Hematopoietic multipotent progenitor cell treated with erythropoietin and hydrocortisone succinate and interleukin-3 and kit ligand, for 8 days (in vitro differentiated cells): ENCODE measurements at regions not wholly inside any gene's neighbourhood (a gene's known extent, or its start where the extent isn't known, plus 50 kb on each side); places are given as distances from the start of the nearest gene placed in this dataset.

ENCODE experiments used
- DNase-seq: peaks from one replicate; pipeline ENCODE4 v3.0.0-alpha.2; 2015

DNA sequence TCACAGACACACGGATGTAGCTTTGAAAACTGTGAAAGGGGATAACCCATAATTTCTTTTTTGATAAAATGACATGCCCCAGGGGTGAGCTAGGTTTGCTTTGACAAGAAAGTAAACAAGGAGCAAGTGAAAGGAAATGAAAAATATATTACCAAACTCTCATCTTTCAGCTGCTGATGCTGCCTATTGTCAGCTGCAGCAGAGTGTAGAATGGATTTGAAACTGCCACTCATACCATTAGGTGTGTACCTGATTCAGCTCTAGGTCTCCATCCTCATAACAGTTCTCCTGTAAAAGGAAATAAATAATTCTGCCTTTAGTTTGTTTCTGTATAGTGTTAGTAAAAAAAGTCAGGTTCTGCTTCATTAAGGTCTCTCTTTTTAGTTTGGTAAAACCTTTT, 415.1 kb upstream of the MARCKS start:
- DNase-seq: no peak

DNA sequence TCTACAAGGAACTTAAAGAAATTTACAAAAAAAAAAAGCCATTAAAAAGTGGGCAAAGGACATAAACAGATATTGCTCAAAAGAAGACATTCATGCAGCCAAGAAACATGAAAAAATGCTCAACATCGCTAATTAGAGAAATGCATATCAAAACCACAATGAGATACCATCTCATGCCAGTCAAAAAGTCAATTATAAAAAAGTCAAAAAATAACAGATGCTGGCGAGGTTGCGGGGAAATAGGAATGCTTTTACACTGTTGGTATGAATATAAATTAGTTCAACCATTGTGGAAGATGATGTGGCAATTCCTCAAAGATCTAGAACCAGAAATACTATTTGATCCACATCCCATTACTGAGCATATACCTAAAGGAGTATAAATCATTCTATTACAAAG, 411.9 kb upstream of the MARCKS start:
- DNase-seq: no peak

DNA sequence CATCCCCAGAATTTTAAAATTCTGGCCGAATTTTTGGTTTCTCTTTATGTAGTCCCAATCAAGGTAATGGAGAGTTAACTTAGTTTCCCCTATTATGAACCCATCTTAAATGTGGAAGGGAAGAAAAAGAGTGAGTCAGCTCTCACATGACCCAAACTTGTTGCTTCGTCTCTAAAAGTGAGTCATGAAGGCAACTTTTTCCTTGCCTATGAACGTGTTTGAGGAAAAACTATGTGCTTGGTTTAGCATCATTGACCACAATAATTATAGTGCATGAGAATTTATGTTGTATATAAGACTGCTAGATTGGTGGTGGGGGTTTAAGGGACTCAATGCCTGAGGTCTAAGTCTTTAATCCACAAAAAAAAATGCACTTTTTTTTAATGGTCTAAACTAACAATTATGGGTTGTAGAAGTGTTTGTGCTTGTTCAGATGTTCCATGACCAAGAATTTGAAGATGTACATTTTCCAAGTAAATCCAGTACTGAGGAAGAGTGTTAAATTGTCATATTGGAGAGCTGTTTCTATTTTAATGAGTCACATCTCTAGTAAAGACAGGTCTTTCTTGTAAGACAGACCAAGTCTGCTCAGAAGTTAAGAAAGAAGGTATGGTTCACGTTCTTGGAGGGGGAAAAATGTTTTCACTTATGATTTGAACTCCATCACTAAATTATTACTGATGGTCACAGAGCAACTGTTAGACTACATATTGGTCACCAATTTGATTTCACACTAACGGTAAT, 409.9 kb upstream of the MARCKS start:
- no peak for DNase-seq

DNA sequence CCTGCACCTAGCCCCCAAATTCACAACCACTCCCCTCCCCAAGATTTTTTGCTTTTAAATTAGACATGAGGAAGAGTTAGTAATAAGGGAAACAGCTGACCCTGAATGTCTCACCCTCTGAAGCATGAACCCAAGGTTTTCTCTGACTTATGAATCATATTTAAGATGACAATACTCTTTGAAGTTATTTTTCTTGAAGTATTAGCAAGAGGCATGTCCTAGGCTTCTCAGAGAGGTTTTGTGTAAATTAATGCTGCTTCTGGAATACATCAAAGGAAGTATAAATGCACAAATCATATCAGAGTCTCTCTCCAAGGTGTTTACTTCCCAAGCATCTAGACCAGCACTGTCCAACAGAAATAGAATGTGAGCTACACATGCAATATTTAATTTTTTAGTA, 408.1 kb upstream of the MARCKS start:
- no peak for DNase-seq

DNA sequence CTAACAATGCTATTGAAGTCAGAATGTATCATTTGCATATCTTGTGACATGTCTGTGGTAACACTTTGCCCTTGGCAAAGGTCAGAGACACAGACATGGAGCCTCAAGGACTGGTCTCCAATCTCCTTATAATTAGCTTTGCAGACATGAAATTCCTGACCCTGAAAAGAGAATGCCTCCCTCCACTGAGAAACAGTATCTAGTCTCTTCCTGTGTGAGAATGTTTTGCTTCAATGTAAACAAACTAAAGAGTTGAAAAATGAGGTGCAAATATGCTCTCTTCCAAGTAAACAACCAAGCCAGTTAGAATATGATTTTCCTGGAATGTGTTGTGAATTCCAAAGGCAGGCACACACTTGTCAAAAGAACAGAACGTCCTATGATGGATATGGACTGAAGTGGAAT, 407.1 kb upstream of the MARCKS start:
- no peak for DNase-seq

DNA sequence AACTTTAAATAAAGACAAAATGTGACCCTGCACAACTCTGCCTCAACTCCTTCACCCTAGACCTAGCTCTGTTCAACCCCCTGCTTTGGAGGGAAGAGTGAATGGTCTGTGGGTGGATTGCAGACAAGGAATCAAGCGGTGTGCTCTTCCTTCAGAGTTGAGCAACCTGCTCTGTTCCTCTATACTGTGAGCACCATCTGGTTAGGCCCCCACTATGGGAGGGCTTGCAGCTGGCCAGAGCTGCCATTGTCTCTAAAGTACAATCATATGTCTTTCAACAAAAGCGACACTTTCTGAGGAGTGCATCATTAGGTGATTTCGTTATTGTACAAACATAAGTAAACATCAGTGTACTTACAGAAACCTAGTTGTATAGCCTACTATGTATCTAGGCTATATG, 406.1 kb upstream of the MARCKS start:
- DNase-seq: no peak

DNA sequence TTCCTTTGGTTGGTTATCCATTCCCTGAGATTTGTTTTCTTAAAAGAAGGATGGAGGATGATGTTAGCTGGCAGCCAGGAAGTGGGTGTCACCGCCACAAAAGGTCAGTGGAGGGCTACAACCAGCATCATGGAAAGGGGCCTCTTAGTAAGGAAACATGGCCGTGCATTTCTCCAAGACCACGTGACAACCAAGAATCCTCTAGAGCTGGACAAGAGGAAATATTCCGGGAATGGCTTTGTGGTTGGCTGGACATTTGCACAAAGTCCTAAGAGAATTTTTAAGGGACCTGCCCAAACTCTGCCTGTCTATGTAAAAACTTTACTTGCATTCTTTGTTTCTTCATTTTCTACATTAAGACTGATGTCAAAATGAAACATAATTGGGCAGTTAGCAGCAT, 399.9 kb upstream of the MARCKS start:
- no peak for DNase-seq

DNA sequence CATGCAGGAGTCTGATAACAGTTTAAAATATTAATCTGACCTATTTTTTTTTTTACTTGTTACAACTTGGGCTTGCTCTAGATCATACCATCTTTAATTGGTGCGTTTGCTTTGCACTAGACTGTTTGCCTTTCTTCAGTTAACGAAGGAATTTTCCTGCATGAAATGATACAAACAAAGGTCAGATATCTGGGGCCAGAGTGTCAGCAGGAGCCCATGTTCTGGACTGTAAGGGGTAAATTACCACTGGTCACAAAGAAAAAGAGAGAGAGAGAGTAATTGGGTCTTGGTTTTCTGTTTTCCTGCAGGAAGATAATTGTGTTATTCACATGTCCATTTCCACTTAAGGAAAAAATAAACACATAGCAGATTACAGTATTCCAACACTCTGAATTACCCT, 399.4 kb upstream of the MARCKS start:
- DNase-seq: no peak

DNA sequence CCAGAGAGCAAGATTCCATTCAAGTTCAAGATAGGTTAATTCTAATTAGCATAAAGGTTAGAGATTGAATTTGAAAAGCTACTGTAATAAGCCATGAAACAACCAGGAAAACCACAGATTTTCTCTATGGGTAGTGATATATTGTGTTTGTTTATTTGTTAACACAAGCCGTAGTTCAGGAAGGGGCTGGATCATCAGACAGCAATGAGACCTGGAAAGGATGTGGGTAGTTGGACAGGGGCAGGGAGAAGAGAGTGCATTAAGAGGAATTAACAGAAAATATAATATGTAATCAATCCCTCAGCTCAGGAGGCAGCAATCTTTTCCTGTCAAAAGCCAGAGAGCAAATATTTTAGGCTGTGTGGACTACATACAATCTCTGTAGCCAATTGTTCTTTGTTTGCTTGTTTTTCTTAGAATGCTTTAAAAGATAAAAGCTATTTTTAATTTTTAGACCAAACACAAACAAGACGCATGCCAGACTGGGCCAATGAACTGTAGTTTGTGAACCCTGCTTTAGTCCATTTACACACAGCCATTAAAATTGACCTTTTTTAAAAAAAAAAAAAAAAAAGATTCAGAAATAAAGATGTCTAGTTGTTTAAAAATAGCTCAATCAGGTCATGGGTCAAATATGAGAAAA, 398.7 kb upstream of the MARCKS start:
- DNase-seq: no peak

DNA sequence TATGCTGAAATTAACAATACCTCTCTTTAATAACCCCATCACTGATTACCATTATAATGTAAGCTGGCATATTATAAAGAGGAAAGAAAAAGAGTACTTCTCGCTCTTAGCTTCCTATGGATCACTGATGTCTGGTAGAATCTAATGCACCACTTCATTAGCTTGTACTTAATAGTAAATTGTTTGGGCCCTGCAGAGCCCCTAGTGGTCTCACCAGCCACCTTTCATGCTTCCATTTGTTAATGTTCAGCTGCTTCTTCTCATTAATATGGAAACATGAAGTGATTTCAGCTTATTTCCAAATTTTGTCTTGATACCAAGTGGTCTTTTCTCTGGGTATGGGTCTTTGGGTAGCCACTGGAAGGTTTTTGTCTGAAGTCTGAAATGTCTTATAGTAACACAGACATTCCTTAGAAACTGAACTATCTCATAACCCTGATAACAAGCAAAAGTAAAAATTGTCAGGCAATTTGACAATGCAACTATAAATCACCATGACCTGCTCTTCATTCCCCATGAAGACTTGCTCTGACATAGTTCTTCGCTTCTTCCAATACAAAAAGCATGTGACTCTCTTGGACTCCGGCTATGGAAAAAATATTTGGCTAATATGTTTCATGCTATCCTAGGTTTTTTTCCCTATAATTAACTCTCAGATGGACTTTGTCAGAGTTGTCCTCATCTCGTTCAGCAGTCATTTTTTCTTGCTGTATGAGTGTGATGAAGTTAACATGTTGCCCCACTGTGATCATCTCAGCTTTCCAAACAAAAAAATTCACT, 395.8 kb upstream of the MARCKS start:
- no peak for DNase-seq

DNA sequence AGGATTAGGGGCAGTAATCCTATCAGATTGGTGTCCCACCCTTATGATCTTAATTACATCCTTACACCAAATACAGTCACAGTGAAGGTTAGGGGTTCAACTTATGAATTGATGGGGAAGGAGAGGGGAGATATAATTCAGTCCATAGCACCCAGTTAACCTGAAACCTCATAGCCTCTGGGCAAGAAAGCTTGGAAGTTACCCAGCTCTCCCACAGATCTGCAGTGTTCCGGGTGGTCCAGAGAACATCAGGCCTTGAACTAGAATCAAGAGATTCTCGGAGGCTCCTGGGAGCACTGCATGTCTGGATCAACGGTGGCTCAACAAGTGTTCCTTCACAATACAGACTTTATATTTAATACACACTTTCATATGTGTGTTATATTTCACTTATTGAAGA, 392.6 kb upstream of the MARCKS start:
- DNase-seq: no peak

DNA sequence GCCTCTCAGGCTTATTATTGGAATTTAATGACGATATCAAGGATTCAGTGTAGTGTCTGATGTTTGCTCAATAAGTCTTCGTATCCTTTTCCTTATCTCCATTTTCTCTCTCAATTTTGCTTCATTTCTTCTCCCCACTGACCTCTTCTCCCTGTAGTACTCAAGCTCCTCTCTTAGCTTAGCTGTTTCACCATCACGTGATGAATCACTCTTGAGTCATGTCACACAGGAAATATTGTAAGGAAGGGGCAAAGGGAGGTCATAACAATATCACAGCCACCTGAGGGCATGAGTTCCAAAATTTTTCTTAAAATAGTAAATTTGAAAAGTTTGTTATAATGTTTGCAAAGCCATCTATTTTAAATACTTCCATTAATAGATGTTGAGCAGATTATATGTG, 392.2 kb upstream of the MARCKS start:
- DNase-seq: no peak

DNA sequence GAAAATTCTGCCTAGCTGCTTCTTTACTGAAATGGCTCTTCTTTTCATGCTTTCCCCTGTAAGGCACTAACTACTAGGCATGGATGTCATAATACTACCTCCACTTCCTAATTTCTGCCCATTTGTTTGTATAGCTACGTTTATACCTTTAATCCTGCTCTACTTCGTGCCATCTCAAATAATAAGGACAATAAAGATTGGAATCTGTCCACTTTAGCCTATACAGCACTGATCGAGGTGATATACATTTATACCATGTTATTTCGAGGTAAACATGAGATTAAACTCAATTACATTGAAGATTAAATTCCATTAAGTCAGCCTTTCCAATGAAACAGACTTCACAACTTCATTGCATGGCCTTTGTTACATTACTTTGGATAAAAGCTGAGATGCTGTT, 390.6 kb upstream of the MARCKS start:
- no peak for DNase-seq

DNA sequence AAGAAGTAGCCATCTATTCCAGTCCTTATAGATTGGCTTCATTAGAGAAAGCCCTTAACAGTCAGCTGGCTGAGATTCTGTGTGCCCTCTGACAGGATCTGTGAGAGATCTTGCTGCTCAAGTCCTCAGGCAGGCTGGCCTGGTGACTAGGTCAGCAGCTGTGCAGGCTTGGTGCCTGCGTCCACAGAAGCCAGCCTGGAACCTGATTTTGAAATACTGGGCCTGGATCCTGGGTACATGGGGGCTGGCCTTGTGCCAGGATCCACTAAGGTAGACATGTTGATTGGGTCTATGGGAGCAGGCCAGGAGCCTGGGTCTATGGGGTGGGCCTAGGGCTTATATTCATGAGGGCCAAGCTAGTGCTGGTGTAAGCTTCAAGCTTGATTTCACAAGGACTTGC, 381.8 kb upstream of the MARCKS start:
- DNase-seq: no peak

DNA sequence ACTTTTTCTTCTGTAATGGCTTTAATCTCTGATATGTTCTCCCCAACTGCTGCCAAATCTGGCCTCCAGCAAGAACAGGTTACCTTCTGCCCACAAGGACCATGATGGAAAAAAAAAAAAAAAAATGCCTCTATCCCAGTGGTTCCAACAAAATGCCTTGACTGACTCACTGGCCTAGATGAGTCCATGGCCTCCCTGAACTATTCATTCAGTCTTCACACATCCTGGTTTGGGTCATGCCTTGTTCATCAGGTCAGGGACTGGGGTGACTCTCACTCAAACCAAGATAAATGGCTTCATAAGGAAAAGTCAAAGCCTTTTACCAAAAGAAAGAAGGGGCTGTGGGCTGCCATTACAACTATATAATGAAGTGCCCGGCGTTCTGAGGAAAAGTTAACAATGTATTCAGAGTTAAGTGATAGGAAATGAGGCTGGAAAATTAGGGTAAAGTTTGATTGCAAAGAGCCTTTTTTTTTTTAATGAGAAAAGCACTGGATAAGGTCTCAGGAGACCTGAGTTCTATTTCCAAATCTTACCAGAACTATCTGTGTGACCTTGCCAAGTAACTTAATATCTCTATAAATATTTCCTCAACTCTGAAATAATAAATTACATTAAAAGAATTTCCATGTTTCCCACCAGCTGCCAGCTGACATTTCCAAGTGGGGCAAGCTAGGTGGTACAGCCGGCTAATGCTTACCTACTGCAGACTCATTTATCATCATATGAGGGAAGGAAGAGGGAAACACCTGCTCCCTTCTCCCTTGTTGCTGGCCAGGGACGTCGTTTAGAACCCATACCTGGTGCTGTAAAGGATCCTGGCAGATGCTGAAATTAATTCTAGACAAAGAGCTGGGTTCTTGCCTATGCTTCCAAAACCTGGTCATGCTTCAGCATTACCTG, 380.0 kb upstream of the MARCKS start:
- DNase-seq: no peak

DNA sequence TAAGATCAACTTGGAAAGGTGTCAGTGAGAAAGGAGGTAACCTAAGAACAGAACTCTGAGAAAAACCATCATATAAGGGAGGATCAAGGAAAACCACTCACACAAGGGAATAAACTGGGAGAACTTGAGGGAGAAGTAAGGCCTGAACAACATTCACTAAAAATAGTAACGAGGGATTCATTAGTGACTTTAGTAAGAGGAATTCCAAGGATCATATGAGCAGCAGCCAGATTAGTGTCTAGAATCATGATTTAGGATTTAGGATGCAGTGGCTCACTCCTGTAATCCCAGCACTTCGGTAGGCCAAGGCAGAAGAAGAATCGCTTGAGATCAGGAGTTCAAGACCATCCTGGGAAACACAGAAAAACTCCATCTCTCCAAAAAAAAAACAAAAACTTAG, 376.5 kb upstream of the MARCKS start:
- DNase-seq: no peak

DNA sequence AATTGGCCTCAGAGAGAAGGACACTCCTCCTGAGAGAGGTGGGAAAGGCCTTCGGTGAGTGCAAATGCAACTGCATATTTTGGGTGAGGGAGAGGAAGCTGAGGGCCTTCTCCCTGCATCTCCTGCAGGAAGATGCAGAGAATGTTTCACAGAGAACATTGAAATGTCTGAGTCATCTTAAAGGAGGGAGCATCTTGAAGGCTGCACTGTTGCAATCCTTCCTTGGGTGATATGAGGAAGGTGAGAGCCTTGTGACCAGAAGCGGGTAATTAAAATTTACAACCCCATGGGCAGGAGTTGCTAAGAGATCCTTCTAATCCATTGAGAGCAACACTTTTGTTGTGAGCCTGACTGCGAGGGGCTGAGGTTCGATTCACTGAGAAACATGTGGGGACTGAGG, 375.7 kb upstream of the MARCKS start:
- DNase-seq: no peak

DNA sequence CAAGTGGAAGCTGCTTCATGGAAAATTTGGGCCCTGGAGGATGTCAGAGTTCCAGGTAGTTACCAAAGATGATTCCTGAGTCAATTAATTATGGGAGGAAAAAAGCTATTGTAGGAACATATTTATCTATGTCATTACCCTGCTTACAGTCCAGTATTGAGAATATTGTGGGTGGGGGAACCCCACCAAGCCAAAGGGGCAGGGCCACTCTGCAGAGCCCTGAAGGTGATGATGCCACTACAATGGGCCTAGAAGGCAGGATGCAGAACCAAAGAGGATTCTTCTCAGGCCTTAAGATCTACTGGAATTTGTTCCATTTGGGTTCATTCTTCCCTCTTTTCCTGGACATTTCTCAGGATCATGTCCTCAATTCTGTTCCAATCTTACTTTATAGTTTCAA, 375.2 kb upstream of the MARCKS start:
- no peak for DNase-seq

DNA sequence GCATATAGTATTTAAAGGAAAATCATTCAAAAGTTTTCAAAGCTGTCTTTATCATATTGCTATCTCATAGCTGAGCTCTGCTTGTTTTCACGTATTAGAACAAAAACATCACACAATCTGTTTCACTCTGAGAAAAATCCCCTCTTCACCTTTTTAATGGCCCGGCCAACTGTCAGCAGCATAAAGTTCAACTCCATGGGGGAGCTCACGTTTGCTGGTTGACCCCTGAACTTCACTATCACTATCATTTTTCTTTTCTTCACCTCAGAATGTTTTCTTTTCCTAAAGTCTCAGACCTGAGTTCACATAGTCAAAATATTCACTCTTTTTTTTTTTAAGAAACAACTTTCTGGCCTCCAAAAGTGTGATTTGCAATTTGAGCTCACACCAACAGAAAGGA, 374.4 kb upstream of the MARCKS start:
- no peak for DNase-seq

DNA sequence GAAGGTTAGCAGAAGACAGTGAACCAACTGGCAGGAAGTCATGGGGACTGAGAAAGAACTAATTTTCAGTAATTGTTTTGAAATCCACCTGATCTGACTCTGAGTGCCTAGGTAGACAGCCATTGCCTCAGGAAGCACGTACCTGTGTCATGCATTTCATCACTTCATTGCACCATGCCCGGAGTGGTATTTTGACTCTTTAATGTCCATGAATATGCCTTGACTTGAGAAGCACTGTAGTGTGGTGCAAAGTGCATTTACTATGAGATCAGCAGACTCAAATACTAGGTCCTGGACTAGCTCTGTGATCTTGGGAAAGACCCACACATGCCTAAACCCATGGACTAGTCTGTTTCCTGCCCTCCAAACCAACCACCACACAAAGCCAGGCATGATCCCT, 370.9 kb upstream of the MARCKS start:
- DNase-seq: no peak

DNA sequence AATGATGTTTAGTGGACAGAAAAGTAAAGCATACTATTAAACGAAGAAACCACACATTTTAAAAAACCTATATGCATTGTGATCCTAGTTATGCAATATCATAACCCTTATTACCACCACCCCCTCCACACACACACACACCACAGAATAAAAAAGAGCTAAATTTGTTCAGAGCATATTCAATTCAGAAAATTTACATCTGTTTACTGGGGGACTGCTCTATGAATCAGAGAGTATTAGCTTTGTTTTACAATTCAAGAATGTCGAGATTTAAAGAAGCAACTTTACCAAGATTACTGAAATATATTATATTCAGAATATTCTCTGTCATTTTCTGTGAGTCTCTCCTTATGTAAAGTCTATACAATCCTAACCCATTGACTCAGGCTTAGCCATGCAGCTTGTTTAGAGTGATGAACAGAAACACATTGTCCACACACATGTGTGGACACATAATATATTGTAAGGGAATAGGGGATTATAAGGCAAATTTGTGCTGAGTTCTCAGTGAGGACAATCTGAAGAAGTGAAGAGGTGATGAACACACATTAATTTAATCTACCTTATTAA, 369.6 kb upstream of the MARCKS start:
- no peak for DNase-seq

DNA sequence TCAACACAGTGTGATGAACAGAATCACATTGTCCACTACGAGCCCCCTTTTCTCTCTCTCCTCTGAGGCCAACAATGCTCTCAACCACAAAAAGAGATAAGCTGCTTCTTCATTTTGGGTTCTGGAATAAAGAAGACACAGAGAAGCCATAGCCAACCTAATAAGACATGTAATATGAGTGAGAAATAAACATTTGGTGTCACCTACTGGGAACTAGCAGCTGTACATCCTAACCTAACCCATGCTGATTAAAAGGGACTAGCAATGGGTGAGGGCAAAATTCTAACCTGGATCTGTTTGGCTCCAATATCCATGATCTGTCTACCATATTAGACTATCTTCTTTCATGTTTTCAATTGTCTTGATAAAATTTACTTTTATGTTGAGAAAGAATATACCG, 369.1 kb upstream of the MARCKS start:
- no peak for DNase-seq
